ENCODE measurements at regions not wholly inside any gene's neighbourhood (a gene's known extent, or its start where the extent isn't known, plus 50 kb on each side); places are given as distances from the start of the nearest gene placed in this dataset.
"Not testable (repeated sequence)": the region's sequence is repeated elsewhere in the genome, so short reads cannot be mapped to it uniquely, and the experiment has no call there.

- peaks cover 45% of the 10 kb centered on the region for H3K36me3 ChIP-seq
- no peak for TF ChIP-seq CTCF (IDR thresholded peaks at IDR 0.05)
- no peak overlapping the region for H3K4me3 ChIP-seq
- DNase-seq (ENCODE audit: low spot score) (no peak), ATAC-seq (ENCODE audit: insufficient number of reproducible peaks, low FRiP score, low read depth) (no peak)
- no peaks in the 10 kb centered on the region for H3K9me3 ChIP-seq
- no peak overlapping the region for H3K27ac ChIP-seq
- no peaks in the 10 kb centered on the region for H3K4me1 ChIP-seq (ENCODE audit: control insufficient read depth in 1 of 2, low read depth in 2 of 2)
- H3K27me3 ChIP-seq (replicated peaks; ENCODE audit: insufficient read depth), result no peaks in the 10 kb centered on the region
Measured at GRCh38 chr3:124636101-124636862, 94.0 kb upstream of the UMPS start.

- Histone ChIP-seq H3K36me3 (peaks cover 45% of the 10 kb centered on the region), H3K27me3 (replicated peaks; ENCODE audit: insufficient read depth) (no peaks in the 10 kb centered on the region), H3K27ac (no peak overlapping the region), H3K4me1 (ENCODE audit: control insufficient read depth in 1 of 2, low read depth in 2 of 2) (no peaks in the 10 kb centered on the region), H3K9me3 (no peaks in the 10 kb centered on the region), H3K4me3 (no peak overlapping the region)
- no peak for TF ChIP-seq CTCF (IDR thresholded peaks at IDR 0.05)
- no peak for DNase-seq (ENCODE audit: low spot score)
- ATAC-seq (ENCODE audit: insufficient number of reproducible peaks, low FRiP score, low read depth), result no peak
Measured at GRCh38 chr3:124636863-124637296, 93.4 kb upstream of the UMPS start.

GRCh38 chr3:124639406-124640237, 90.6 kb upstream of the UMPS start:
- H3K27me3 ChIP-seq (replicated peaks; ENCODE audit: insufficient read depth), result no peaks in the 10 kb centered on the region
- H3K4me3 ChIP-seq, result no peak overlapping the region
- no peak for DNase-seq (ENCODE audit: low spot score)
- H3K36me3 ChIP-seq, result peaks cover 38% of the 10 kb centered on the region
- no peak for TF ChIP-seq CTCF (IDR thresholded peaks at IDR 0.05)
- H3K27ac ChIP-seq, result no peak overlapping the region
- ATAC-seq (ENCODE audit: insufficient number of reproducible peaks, low FRiP score, low read depth), result no peak
- H3K4me1 ChIP-seq (ENCODE audit: control insufficient read depth in 1 of 2, low read depth in 2 of 2), result no peaks in the 10 kb centered on the region
- H3K9me3 ChIP-seq, result no peaks in the 10 kb centered on the region

GRCh38 chr3:124640635-124641306, 89.5 kb upstream of the UMPS start:
- Histone ChIP-seq H3K27ac (no peak overlapping the region), H3K9me3 (no peaks in the 10 kb centered on the region), H3K4me1 (ENCODE audit: control insufficient read depth in 1 of 2, low read depth in 2 of 2) (no peaks in the 10 kb centered on the region), H3K27me3 (replicated peaks; ENCODE audit: insufficient read depth) (no peaks in the 10 kb centered on the region), H3K36me3 (peaks cover 28% of the 10 kb centered on the region), H3K4me3 (no peak overlapping the region)
- no peak for DNase-seq (ENCODE audit: low spot score)
- TF ChIP-seq CTCF (IDR thresholded peaks at IDR 0.05), result no peak
- ATAC-seq (ENCODE audit: insufficient number of reproducible peaks, low FRiP score, low read depth), result no peak

GRCh38 chr3:124643453-124643852, 86.8 kb upstream of the UMPS start:
- Histone ChIP-seq H3K4me1 (ENCODE audit: control insufficient read depth in 1 of 2, low read depth in 2 of 2) (no peaks in the 10 kb centered on the region), H3K27ac (no peak overlapping the region), H3K36me3 (peaks cover 14% of the 10 kb centered on the region), H3K9me3 (no peaks in the 10 kb centered on the region), H3K4me3 (no peak overlapping the region), H3K27me3 (replicated peaks; ENCODE audit: insufficient read depth) (no peaks in the 10 kb centered on the region)
- ATAC-seq (ENCODE audit: insufficient number of reproducible peaks, low FRiP score, low read depth) (no peak), DNase-seq (ENCODE audit: low spot score) (no peak)
- no peak for TF ChIP-seq CTCF (IDR thresholded peaks at IDR 0.05)

GRCh38 chr3:124646186-124646585, 84.1 kb upstream of the UMPS start:
- H3K36me3 ChIP-seq, result peaks cover 25% of the 10 kb centered on the region
- H3K4me3 ChIP-seq; DNase-seq (ENCODE audit: low spot score); H3K27me3 ChIP-seq (replicated peaks; ENCODE audit: insufficient read depth); H3K4me1 ChIP-seq (ENCODE audit: control insufficient read depth in 1 of 2, low read depth in 2 of 2); H3K27ac ChIP-seq; ATAC-seq (ENCODE audit: insufficient number of reproducible peaks, low FRiP score, low read depth); H3K9me3 ChIP-seq: not testable (repeated sequence)
